D721Med (cell line): ENCODE measurements at regions not wholly inside any gene's neighbourhood (a gene's known extent, or its start where the extent isn't known, plus 50 kb on each side); places are given as distances from the start of the nearest gene placed in this dataset.

Experiments
- DNase-seq: peaks from one replicate; pipeline ENCODE4 v3.0.0; 2011; ENCODE audit warnings: low spot score; ENCODE audit not compliant: insufficient read length
- FAIRE-seq: peaks from 2 replicates; lab custom pipeline; 2011; peaks lifted over from hg19 to GRCh38; lab: Jason Lieb, UNC
- TF ChIP-seq, protein P1 (sequence below): IDR thresholded peaks from 2 replicates; pipeline ENCODE4 v1.5.1; 2012; ENCODE audit warnings: mild to moderate bottlenecking, control low read depth; ENCODE audit not compliant: insufficient read depth; ENCODE audit errors: missing control alignments

DNA sequence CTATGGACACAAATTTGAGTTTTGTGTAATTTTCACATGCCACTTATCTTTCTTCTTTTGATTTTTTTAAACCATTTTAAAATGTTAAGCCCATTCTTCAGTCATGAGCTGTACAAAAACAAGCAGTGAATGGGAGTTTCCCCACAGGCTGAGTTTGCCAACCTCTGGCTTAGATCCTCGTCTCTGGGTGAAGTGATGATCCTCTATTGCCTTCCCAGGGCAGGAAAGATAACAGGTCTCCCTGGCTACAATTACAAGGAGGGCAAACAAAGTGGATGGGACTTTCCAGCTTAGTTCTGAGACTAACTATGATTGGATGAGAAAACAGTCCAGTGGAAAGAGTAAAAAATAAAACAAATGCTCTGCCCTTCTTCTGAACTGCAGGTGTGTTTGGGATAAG, 203.7 kb downstream of the SPTSSA start:
- DNase-seq (no peak), FAIRE-seq (no peak)
- TF ChIP-seq, protein P1, sequence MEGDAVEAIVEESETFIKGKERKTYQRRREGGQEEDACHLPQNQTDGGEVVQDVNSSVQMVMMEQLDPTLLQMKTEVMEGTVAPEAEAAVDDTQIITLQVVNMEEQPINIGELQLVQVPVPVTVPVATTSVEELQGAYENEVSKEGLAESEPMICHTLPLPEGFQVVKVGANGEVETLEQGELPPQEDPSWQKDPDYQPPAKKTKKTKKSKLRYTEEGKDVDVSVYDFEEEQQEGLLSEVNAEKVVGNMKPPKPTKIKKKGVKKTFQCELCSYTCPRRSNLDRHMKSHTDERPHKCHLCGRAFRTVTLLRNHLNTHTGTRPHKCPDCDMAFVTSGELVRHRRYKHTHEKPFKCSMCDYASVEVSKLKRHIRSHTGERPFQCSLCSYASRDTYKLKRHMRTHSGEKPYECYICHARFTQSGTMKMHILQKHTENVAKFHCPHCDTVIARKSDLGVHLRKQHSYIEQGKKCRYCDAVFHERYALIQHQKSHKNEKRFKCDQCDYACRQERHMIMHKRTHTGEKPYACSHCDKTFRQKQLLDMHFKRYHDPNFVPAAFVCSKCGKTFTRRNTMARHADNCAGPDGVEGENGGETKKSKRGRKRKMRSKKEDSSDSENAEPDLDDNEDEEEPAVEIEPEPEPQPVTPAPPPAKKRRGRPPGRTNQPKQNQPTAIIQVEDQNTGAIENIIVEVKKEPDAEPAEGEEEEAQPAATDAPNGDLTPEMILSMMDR = no peak

DNA sequence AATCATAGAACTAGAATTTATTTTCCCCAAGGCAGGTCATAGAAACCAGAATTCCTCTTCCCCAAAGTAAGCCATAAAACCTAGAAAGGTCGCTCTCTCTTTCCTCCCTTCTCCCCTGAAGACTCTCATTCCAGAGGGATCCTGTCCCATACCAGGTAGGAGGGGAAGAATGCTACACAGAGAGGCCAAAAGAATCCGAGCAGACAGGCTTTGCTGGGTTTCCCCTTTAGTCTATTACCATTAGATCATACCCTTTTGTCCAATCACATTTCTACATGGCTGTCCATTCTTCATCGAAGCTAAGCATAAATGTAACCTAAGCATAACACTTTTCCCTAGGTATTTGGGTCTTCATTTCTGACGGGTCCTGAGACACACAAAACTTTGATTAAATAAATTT, 204.5 kb downstream of the SPTSSA start:
- TF ChIP-seq, protein P1 = no peak
- FAIRE-seq (no peak), DNase-seq (no peak)

- FAIRE-seq = no peak
- TF ChIP-seq, protein P1 = no peak
- no peak for DNase-seq
Observed at GRCh38 chr14:34256223-34256622, 205.8 kb downstream of the SPTSSA start.

- TF ChIP-seq, protein P1 = no peak
- DNase-seq = no peak
- FAIRE-seq = no peak
Observed at GRCh38 chr14:34254571-34254970, 207.5 kb downstream of the SPTSSA start.

DNA sequence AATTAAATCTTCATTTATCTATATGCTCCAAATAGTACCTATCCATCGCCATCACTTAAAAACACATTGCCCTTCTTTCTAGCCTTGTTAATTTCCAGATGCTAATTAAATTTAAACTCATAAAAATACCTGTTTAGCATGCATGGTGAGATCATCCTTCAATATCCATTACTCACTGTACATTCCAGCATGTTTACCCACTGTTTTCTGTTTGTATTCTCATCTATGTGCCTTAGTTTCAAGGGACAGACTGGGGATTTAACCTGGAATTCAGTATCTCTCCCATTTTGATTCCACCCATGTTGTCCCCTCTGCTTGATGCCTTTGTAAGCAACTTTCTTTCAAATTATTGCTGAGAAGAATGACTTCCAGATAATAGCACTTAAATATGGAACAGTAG, 208.0 kb downstream of the SPTSSA start:
- no peak for FAIRE-seq
- TF ChIP-seq, protein P1 = no peak
- no peak for DNase-seq

DNA sequence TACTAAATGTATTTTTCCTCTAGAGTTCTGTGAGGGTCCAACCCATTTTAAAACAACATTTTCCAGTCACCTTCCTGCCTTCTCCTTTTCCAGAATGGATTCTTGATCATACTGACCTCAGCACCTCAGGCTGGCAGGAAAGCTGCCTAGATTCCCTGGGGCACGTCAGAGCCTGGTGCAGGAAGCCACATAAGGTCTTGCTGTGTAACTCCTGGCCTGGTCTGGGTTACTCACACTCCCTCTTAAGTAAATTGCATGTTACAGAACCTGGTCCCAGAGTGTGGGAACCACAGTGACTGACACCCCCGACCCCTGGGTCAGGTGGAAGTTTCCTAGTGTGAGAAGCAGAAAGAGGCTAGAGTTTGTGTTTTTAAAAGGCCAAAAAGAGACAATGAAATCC, 209.8 kb downstream of the SPTSSA start:
- TF ChIP-seq, protein P1 = no peak
- no peak for FAIRE-seq
- no peak for DNase-seq

GRCh38 chr14:34251662-34252061, 210.4 kb downstream of the SPTSSA start:
- no peak for DNase-seq
- TF ChIP-seq, protein P1 = no peak
- no peak for FAIRE-seq
